ENCODE measurements at regions not wholly inside any gene's neighbourhood (a gene's known extent, or its start where the extent isn't known, plus 50 kb on each side); places are given as distances from the start of the nearest gene placed in this dataset.

DNA sequence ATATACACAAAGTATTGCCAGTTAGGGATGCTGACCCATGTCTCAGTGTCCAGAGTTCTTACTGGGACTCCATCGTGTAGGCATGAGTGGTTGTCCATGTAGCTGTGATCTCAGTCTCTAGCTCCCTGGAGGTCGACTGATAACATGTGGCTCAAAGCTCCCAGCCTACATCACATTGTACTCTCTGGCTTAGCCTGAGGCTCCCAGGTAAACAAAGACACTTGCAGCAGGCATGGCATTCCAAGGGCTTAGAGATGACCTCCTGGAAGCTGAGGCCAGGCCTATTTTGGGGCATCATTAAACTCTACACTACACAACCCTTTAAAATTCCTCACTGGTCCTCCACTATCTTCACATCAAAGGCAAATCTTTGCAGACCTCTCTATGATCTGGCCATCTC is 100.8 kb upstream of the DOCK1 start (continued):
- TF ChIP-seq, protein P1, sequence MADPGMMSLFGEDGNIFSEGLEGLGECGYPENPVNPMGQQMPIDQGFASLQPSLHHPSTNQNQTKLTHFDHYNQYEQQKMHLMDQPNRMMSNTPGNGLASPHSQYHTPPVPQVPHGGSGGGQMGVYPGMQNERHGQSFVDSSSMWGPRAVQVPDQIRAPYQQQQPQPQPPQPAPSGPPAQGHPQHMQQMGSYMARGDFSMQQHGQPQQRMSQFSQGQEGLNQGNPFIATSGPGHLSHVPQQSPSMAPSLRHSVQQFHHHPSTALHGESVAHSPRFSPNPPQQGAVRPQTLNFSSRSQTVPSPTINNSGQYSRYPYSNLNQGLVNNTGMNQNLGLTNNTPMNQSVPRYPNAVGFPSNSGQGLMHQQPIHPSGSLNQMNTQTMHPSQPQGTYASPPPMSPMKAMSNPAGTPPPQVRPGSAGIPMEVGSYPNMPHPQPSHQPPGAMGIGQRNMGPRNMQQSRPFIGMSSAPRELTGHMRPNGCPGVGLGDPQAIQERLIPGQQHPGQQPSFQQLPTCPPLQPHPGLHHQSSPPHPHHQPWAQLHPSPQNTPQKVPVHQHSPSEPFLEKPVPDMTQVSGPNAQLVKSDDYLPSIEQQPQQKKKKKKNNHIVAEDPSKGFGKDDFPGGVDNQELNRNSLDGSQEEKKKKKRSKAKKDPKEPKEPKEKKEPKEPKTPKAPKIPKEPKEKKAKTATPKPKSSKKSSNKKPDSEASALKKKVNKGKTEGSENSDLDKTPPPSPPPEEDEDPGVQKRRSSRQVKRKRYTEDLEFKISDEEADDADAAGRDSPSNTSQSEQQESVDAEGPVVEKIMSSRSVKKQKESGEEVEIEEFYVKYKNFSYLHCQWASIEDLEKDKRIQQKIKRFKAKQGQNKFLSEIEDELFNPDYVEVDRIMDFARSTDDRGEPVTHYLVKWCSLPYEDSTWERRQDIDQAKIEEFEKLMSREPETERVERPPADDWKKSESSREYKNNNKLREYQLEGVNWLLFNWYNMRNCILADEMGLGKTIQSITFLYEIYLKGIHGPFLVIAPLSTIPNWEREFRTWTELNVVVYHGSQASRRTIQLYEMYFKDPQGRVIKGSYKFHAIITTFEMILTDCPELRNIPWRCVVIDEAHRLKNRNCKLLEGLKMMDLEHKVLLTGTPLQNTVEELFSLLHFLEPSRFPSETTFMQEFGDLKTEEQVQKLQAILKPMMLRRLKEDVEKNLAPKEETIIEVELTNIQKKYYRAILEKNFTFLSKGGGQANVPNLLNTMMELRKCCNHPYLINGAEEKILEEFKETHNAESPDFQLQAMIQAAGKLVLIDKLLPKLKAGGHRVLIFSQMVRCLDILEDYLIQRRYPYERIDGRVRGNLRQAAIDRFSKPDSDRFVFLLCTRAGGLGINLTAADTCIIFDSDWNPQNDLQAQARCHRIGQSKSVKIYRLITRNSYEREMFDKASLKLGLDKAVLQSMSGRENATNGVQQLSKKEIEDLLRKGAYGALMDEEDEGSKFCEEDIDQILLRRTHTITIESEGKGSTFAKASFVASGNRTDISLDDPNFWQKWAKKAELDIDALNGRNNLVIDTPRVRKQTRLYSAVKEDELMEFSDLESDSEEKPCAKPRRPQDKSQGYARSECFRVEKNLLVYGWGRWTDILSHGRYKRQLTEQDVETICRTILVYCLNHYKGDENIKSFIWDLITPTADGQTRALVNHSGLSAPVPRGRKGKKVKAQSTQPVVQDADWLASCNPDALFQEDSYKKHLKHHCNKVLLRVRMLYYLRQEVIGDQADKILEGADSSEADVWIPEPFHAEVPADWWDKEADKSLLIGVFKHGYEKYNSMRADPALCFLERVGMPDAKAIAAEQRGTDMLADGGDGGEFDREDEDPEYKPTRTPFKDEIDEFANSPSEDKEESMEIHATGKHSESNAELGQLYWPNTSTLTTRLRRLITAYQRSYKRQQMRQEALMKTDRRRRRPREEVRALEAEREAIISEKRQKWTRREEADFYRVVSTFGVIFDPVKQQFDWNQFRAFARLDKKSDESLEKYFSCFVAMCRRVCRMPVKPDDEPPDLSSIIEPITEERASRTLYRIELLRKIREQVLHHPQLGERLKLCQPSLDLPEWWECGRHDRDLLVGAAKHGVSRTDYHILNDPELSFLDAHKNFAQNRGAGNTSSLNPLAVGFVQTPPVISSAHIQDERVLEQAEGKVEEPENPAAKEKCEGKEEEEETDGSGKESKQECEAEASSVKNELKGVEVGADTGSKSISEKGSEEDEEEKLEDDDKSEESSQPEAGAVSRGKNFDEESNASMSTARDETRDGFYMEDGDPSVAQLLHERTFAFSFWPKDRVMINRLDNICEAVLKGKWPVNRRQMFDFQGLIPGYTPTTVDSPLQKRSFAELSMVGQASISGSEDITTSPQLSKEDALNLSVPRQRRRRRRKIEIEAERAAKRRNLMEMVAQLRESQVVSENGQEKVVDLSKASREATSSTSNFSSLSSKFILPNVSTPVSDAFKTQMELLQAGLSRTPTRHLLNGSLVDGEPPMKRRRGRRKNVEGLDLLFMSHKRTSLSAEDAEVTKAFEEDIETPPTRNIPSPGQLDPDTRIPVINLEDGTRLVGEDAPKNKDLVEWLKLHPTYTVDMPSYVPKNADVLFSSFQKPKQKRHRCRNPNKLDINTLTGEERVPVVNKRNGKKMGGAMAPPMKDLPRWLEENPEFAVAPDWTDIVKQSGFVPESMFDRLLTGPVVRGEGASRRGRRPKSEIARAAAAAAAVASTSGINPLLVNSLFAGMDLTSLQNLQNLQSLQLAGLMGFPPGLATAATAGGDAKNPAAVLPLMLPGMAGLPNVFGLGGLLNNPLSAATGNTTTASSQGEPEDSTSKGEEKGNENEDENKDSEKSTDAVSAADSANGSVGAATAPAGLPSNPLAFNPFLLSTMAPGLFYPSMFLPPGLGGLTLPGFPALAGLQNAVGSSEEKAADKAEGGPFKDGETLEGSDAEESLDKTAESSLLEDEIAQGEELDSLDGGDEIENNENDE (IDR thresholded peaks at IDR 0.05; ENCODE audit: insufficient replicate concordance, low read length), result no peak
- no peak for TF ChIP-seq PHF8 (conservative IDR thresholded peaks at IDR 0.05; ENCODE audit: low read depth, low read length)
- TF ChIP-seq RFX5 (IDR thresholded peaks at IDR 0.05; ENCODE audit: borderline replicate concordance, low read depth, low read length), result no peak
- TF ChIP-seq SP2 (IDR thresholded peaks at IDR 0.05; ENCODE audit: low read length), result no peak
- no peak for TF ChIP-seq EGR1 (IDR thresholded peaks at IDR 0.05; ENCODE audit: borderline replicate concordance, low read depth, low read length)
- no peak for TF ChIP-seq CHD1 (IDR thresholded peaks at IDR 0.05; ENCODE audit: low read depth, low read length)
- no peak for TF ChIP-seq SUZ12 (IDR thresholded peaks at IDR 0.05; ENCODE audit: low read length)
- TF ChIP-seq POU5F1 (IDR thresholded peaks at IDR 0.05; ENCODE audit: low read depth, low read length), result no peak
- TF ChIP-seq TAF1 (IDR thresholded peaks at IDR 0.05; ENCODE audit: low read depth, low read length), result no peak
- no peak for TF ChIP-seq SIN3A (conservative IDR thresholded peaks at IDR 0.05 in 1 of 2, IDR thresholded peaks at IDR 0.05 in 1 of 2; ENCODE audit: low read depth in 1 of 2, low read length in 2 of 2)
- no peak for TF ChIP-seq NANOG (IDR thresholded peaks at IDR 0.05; ENCODE audit: insufficient read depth, low read depth, low read length, poor library complexity, severe bottlenecking)
- no peak for TF ChIP-seq SP4 (IDR thresholded peaks at IDR 0.05; ENCODE audit: low read length)

Measured in H1 (cell line).